ENCODE measurements at regions not wholly inside any gene's neighbourhood (a gene's known extent, or its start where the extent isn't known, plus 50 kb on each side); places are given as distances from the start of the nearest gene placed in this dataset.

DNA sequence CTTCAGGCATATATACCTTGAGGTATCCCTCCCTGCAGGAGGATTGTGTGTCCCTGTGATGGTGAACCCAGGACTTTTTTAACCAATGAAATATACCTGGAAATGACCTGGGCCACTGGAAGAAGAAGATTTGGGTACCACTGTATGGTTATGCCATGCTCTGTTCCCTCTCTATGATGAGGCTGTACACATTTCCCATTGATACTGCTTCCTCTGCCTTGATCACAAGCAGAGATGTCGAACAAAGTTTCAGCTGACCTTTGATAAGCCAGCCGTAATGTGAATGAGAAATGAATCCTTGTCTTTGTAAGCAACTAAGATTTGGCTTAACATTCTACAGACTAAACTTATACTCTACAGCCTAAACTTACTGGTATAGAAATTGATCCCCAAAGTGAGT, 78.4 kb upstream of the SPOPL start:
- H3K4me3 ChIP-seq: no peak overlapping the region
- H3K27me3 Mint-ChIP-seq (ENCODE audit: insufficient read depth, low read depth, poor library complexity): no peaks in the 10 kb centered on the region
- no peak for ATAC-seq
- no peaks in the 10 kb centered on the region; the same call in 1 of the 2 replicates for H3K9me2 ChIP-seq (ENCODE audit: insufficient read depth)
- no peak overlapping the region for H3K27ac ChIP-seq (ENCODE audit: low read depth)
- no peaks in the 10 kb centered on the region for H3K27me3 ChIP-seq (ENCODE audit: insufficient read depth)
- peaks cover 15% of the 10 kb centered on the region; the same call in 1 of the 2 replicates for H3K36me3 ChIP-seq (ENCODE audit: insufficient read depth)
- no peak overlapping the region for H3K4me3 Mint-ChIP-seq
- TF ChIP-seq ZNF114 (CRISPR knock-in tag; IDR thresholded peaks at IDR 0.05) (no peak), ZNF331 (CRISPR knock-in tag; IDR thresholded peaks at IDR 0.05; ENCODE audit: low read depth) (no peak), CREB1 (CRISPR knock-in tag; IDR thresholded peaks at IDR 0.05; ENCODE audit: low read depth) (no peak)
- TF ChIP-seq, protein P1, sequence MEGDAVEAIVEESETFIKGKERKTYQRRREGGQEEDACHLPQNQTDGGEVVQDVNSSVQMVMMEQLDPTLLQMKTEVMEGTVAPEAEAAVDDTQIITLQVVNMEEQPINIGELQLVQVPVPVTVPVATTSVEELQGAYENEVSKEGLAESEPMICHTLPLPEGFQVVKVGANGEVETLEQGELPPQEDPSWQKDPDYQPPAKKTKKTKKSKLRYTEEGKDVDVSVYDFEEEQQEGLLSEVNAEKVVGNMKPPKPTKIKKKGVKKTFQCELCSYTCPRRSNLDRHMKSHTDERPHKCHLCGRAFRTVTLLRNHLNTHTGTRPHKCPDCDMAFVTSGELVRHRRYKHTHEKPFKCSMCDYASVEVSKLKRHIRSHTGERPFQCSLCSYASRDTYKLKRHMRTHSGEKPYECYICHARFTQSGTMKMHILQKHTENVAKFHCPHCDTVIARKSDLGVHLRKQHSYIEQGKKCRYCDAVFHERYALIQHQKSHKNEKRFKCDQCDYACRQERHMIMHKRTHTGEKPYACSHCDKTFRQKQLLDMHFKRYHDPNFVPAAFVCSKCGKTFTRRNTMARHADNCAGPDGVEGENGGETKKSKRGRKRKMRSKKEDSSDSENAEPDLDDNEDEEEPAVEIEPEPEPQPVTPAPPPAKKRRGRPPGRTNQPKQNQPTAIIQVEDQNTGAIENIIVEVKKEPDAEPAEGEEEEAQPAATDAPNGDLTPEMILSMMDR (conservative IDR thresholded peaks at IDR 0.05; ENCODE audit: low read depth in 2 of 2): no peak
- H3K4me1 ChIP-seq (ENCODE audit: insufficient read depth): no peaks in the 10 kb centered on the region
- no peak overlapping the region for H3K27ac Mint-ChIP-seq
- H2AFZ ChIP-seq: no peak overlapping the region
- no peaks in the 10 kb centered on the region for H4K20me1 ChIP-seq (replicated peaks; ENCODE audit: insufficient read depth)
- no peak for DNase-seq (ENCODE audit: low spot score)
- no peaks in the 10 kb centered on the region for H3K79me2 ChIP-seq (replicated peaks; ENCODE audit: insufficient read depth)
- peaks cover 9% of the 10 kb centered on the region; the same call in 2 of the 3 replicates for H3K4me1 Mint-ChIP-seq
- H3K9me3 Mint-ChIP-seq: peaks cover 37% of the 10 kb centered on the region
- H3F3A ChIP-seq (replicated peaks; ENCODE audit: low read depth): no peaks in the 10 kb centered on the region
- no peak overlapping the region for H3K4me2 ChIP-seq
- peaks cover 34% of the 10 kb centered on the region for H3K36me3 Mint-ChIP-seq (ENCODE audit: low read depth)

DNA sequence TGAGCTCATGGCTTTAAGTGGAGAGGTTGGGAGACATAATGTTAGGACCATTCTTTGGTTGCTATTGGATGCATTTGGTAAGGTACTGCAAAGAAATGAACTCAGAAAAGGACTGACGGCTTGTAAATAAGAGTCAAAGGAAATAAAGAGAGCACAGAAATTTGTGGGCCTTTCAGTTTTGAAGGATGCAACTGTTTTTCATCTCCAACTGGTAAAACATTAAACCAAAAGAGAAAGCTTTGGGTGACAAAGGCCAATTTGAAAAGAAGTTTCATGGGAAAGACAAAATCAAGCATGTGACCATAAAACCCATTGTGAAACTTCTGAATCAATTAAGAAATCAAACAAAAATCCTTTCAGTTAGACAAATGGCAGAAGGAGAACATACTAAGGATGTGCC, 77.8 kb upstream of the SPOPL start:
- Mint-ChIP-seq H3K9me3 (peaks cover 39% of the 10 kb centered on the region), H3K27me3 (ENCODE audit: insufficient read depth, low read depth, poor library complexity) (no peaks in the 10 kb centered on the region), H3K4me3 (no peak overlapping the region), H3K36me3 (ENCODE audit: low read depth) (peaks cover 35% of the 10 kb centered on the region), H3K27ac (no peak overlapping the region), H3K4me1 (peaks cover 11% of the 10 kb centered on the region; the same call in 2 of the 3 replicates)
- H4K20me1 ChIP-seq (replicated peaks; ENCODE audit: insufficient read depth): no peaks in the 10 kb centered on the region
- H3K27me3 ChIP-seq (ENCODE audit: insufficient read depth): no peaks in the 10 kb centered on the region
- H3K9me2 ChIP-seq (ENCODE audit: insufficient read depth): no peaks in the 10 kb centered on the region; the same call in 1 of the 2 replicates
- peaks cover 15% of the 10 kb centered on the region; the same call in 1 of the 2 replicates for H3K36me3 ChIP-seq (ENCODE audit: insufficient read depth)
- no peaks in the 10 kb centered on the region for H3F3A ChIP-seq (replicated peaks; ENCODE audit: low read depth)
- TF ChIP-seq ETS1 (IDR thresholded peaks at IDR 0.05): no peak
- no peak for TF ChIP-seq CREB1 (CRISPR knock-in tag; IDR thresholded peaks at IDR 0.05; ENCODE audit: low read depth)
- TF ChIP-seq EZH2phosphoT487 (IDR thresholded peaks at IDR 0.05; ENCODE audit: unreplicated experiment): no peak
- no peak for TF ChIP-seq STAT1 (IDR thresholded peaks at IDR 0.05; ENCODE audit: unreplicated experiment)
- no peak for TF ChIP-seq REST (IDR thresholded peaks at IDR 0.05; ENCODE audit: unreplicated experiment)
- TF ChIP-seq, protein P2, sequence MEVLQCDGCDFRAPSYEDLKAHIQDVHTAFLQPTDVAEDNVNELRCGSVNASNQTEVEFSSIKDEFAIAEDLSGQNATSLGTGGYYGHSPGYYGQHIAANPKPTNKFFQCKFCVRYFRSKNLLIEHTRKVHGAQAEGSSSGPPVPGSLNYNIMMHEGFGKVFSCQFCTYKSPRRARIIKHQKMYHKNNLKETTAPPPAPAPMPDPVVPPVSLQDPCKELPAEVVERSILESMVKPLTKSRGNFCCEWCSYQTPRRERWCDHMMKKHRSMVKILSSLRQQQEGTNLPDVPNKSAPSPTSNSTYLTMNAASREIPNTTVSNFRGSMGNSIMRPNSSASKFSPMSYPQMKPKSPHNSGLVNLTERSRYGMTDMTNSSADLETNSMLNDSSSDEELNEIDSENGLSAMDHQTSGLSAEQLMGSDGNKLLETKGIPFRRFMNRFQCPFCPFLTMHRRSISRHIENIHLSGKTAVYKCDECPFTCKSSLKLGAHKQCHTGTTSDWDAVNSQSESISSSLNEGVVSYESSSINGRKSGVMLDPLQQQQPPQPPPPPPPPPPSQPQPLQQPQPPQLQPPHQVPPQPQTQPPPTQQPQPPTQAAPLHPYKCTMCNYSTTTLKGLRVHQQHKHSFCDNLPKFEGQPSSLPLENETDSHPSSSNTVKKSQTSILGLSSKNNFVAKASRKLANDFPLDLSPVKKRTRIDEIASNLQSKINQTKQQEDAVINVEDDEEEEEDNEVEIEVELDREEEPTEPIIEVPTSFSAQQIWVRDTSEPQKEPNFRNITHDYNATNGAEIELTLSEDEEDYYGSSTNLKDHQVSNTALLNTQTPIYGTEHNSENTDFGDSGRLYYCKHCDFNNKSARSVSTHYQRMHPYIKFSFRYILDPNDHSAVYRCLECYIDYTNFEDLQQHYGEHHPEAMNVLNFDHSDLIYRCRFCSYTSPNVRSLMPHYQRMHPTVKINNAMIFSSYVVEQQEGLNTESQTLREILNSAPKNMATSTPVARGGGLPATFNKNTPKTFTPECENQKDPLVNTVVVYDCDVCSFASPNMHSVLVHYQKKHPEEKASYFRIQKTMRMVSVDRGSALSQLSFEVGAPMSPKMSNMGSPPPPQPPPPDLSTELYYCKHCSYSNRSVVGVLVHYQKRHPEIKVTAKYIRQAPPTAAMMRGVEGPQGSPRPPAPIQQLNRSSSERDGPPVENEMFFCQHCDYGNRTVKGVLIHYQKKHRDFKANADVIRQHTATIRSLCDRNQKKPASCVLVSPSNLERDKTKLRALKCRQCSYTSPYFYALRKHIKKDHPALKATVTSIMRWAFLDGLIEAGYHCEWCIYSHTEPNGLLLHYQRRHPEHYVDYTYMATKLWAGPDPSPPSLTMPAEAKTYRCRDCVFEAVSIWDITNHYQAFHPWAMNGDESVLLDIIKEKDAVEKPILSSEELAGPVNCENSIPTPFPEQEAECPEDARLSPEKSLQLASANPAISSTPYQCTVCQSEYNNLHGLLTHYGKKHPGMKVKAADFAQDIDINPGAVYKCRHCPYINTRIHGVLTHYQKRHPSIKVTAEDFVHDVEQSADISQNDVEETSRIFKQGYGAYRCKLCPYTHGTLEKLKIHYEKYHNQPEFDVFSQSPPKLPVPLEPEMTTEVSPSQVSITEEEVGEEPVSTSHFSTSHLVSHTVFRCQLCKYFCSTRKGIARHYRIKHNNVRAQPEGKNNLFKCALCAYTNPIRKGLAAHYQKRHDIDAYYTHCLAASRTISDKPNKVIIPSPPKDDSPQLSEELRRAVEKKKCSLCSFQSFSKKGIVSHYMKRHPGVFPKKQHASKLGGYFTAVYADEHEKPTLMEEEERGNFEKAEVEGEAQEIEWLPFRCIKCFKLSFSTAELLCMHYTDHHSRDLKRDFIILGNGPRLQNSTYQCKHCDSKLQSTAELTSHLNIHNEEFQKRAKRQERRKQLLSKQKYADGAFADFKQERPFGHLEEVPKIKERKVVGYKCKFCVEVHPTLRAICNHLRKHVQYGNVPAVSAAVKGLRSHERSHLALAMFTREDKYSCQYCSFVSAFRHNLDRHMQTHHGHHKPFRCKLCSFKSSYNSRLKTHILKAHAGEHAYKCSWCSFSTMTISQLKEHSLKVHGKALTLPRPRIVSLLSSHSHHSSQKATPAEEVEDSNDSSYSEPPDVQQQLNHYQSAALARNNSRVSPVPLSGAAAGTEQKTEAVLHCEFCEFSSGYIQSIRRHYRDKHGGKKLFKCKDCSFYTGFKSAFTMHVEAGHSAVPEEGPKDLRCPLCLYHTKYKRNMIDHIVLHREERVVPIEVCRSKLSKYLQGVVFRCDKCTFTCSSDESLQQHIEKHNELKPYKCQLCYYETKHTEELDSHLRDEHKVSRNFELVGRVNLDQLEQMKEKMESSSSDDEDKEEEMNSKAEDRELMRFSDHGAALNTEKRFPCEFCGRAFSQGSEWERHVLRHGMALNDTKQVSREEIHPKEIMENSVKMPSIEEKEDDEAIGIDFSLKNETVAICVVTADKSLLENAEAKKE (CRISPR knock-in tag; IDR thresholded peaks at IDR 0.05): no peak
- DNase-seq (ENCODE audit: low spot score) (no peak), ATAC-seq (no peak)
- H2AFZ ChIP-seq: no peak overlapping the region
- no peak overlapping the region for H3K27ac ChIP-seq (ENCODE audit: low read depth)
- no peaks in the 10 kb centered on the region for H3K79me2 ChIP-seq (replicated peaks; ENCODE audit: insufficient read depth)
- no peak overlapping the region for H3K4me3 ChIP-seq
- H3K4me2 ChIP-seq: no peak overlapping the region
- no peaks in the 10 kb centered on the region for H3K4me1 ChIP-seq (ENCODE audit: insufficient read depth)

All from GM23338 (cell line).